K562 (cell line): ENCODE measurements at regions not wholly inside any gene's neighbourhood (a gene's known extent, or its start where the extent isn't known, plus 50 kb on each side); places are given as distances from the start of the nearest gene placed in this dataset.

Experiments used
- CTCF ChIP-seq, 3 experiments: IDR thresholded peaks in 2 of 3; conservative IDR thresholded peaks in 1 of 3; 2 replicates each; pipeline ENCODE4 v1.5.1; 2011 to 2012; ENCODE audit warnings: low read length in 3 of 3, mild to moderate bottlenecking in 3 of 3, control low read depth in 2 of 3, improper control_type of control experiment in 1 of 3, inconsistent platforms in 1 of 3, low read depth in 1 of 3, mixed read lengths in 1 of 3, moderate library complexity in 1 of 3; ENCODE audit not compliant: insufficient read depth in 2 of 3
- EHMT2 ChIP-seq: fragments of 450-650 bp; IDR thresholded peaks from 2 replicates; pipeline ENCODE4 v1.6.1; 2018; ENCODE audit warnings: antibody characterized with exemption
- MXI1 ChIP-seq: IDR thresholded peaks from 2 replicates; pipeline ENCODE4 v1.6.1; 2011; ENCODE audit warnings: low read depth, mild to moderate bottlenecking, improper control_type of control experiment, low read length
- NR0B1 ChIP-seq: fragments of 450-650 bp; IDR thresholded peaks from one replicate; pipeline ENCODE4 v1.6.1; 2018; ENCODE audit warnings: mild to moderate bottlenecking, moderate library complexity; ENCODE audit not compliant: partially characterized antibody
- ZNF146 ChIP-seq: IDR thresholded peaks from one replicate; pipeline ENCODE4 v1.6.1; 2018; ENCODE audit warnings: missing compliant biosample characterization; ENCODE audit not compliant: unreplicated experiment

GRCh38 chr6:113182370-113183141 is 674.6 kb upstream of the MARCKS start:
- TF ChIP-seq NR0B1 (no peak), MXI1 (no peak), EHMT2 (no peak), CTCF (IDR thresholded peaks at IDR 0.05 in 2 of 3, conservative IDR thresholded peaks at IDR 0.05 in 1 of 3; ENCODE audit: insufficient read depth in 2 of 3, low read depth in 1 of 3, low read length in 3 of 3) (no peak), ZNF146 (CRISPR knock-in tag) (no peak)
